ENCODE measurements at regions not wholly inside any gene's neighbourhood (a gene's known extent, or its start where the extent isn't known, plus 50 kb on each side); places are given as distances from the start of the nearest gene placed in this dataset.

GRCh38 chr6:169165561-169166300 lies 87.9 kb downstream of the THBS2 start:
- no peak for DNase-seq

DNA sequence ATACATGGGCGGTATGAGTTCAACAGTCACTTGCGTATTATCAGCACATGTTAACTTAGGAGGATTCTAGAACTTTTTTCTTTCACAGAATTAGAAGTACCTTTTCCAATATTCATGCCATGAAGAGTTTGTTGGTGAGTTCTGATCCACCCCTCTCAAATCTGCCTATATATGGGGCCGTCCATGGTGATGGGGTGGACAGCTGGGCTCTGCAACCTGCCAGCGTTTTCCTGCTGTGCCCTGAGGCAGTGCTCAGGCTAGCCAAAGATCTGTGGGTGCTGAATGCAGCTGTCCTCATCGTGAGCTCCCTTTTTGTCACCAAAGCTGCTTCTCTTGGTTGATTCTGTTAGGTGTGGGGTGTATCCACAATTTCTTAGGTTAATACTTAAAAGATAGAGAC lies 88.7 kb downstream of the THBS2 start:
- DNase-seq = no peak

- DNase-seq = no peak
Observed at GRCh38 chr6:169164451-169164850, 89.2 kb downstream of the THBS2 start.

DNA sequence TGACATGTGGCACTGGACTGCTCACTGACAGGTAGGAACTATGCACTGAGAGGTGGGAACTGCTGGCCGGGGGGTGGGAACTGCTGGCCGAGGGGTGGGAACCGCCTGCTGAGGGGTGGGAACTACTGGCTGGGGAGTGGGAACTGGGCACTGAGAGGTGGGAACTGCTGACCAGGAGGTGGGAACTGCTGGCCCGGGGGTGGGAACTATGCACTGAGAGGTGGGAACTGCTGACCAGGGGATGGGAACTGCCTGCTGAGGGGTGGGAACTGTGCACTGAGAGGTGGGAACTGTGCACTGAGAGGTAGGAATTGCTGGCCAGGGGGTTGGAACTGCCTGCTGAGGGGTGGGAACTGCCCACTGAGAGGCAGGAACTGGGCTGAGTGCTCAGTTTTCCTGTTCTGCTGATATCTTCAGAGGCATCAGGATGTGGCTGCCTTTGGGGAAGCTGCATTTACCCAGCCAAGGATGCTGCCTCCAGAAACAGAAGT lies 90.2 kb downstream of the THBS2 start:
- no peak for DNase-seq

GRCh38 chr6:169162752-169163407 lies 90.8 kb downstream of the THBS2 start:
- DNase-seq = no peak

DNA sequence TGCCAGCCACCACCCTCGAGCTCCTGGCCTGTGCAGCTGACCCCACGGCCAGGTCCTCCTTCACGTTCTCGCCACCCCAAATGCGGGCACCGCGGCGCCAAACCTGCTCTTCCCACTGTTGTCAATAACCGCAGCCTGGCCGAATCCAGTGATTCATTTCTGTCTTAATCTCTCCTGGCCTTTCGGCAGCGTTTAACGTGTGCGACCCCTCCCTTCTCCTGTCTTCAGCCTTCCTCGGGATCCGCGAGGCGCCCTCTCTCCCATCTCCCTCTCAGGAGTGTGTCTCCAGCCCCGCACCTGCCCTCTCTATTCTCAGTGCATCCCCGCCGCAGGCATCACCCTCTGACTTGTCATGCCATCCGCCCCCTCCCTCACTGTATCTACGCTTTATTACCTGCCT lies 91.4 kb downstream of the THBS2 start:
- no peak for DNase-seq

GRCh38 chr6:169161572-169162167 lies 92.0 kb downstream of the THBS2 start:
- no peak for DNase-seq

GRCh38 chr6:169160855-169161560 lies 92.6 kb downstream of the THBS2 start:
- DNase-seq = no peak

GRCh38 chr6:169160091-169160854 lies 93.4 kb downstream of the THBS2 start:
- DNase-seq = no peak

DNA sequence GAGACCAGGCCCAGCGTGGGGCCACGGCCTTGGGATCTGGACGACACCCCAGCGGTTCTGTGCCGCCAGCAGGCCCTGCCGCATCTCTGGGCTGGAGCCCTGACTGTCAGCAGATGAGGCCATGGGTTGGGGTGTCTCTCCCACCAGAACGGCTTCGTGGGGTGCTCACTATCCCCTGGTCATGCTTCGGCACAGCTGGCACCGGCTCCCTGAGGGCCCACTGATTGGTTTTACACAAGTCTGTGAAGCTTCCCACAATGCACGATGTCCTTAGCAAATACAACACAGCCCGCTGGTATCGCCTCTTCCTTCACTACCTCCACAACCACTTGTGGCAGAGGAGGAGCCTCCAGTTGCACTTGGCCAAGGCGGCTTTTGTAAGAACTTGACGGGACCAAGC lies 94.3 kb downstream of the THBS2 start:
- no peak for DNase-seq

DNA sequence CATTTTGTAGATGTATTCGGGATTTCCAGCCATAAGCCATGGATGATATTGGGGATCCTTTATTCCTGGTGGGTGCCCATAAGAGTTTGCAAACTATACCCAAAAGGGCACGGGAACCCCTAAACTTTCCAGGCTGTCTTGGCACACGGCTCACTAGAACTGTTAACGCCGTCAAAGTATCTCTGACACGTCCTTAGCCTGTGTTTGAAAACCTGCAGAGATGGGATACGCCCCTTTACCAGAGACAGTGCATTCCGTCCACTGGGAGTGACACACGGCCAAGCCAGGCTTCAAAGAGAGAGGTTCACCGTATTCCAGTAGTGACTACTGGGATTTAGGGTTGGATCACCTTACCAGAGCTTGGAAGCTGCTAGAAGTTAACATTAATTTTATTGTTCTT lies 95.0 kb downstream of the THBS2 start:
- DNase-seq = no peak

DNA sequence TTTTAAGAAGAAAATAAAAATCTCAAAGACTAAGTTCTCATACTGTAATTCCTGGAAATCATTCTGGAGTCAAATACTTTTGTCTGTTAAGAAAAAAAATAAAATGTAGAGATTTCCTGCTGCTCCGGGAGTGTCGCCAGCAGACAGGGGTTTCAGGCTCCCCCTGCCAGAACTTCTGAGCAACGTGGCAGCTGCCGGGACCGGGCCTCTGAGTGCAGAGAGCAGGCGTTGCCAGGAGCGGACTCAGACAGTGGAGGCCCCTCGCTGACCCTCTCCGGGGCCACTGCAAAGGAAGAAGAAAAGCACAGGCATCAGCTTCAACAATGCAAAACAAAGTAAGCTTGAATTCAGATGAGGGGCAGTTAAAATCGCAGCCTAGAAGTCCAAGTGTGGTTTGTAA lies 95.5 kb downstream of the THBS2 start:
- no peak for DNase-seq

GRCh38 chr6:169157197-169158148 lies 96.2 kb downstream of the THBS2 start:
- DNase-seq = no peak

DNA sequence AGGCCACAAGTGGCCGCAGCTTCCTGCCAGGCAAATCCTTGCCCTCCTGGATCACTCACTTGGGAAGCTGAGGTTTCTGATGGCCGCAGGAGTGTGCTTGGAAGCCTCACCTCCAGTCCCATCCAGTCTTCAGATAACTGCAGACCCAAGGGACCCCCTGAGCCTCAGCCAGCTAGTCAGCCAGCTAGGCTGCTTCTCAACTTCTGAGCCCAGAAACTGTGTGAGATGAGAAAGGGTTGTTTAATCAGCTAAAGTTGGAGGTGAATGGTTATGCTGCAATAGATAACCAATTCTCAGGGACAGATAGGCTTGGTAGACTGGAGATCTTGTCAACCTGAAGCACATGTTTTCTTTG lies 96.9 kb downstream of the THBS2 start:
- no peak for DNase-seq

- DNase-seq = no peak
Observed at GRCh38 chr6:169156108-169156792, 97.4 kb downstream of the THBS2 start.

DNA sequence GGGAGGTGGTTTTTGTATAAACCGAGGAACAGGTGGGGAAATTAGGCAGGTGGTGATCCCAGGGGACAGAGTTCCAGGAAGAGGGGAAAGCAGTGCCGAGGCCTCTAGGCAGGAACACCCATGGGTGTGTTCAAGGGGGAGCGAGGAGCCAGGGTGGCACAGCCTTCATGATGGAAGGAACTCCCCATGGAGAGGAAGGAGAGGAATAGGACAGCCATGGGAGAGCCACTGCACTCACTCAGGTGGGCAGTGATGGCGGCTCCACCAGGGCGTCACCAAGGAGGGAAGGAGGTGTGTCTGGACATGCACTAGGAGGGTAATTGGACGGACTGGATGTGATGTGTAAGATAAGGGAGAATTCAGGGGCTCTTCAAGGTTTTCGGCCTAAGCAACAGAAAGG lies 98.2 kb downstream of the THBS2 start:
- no peak for DNase-seq

- DNase-seq = no peak
Observed at GRCh38 chr6:169153401-169153800, 100.2 kb downstream of the THBS2 start.

DNA sequence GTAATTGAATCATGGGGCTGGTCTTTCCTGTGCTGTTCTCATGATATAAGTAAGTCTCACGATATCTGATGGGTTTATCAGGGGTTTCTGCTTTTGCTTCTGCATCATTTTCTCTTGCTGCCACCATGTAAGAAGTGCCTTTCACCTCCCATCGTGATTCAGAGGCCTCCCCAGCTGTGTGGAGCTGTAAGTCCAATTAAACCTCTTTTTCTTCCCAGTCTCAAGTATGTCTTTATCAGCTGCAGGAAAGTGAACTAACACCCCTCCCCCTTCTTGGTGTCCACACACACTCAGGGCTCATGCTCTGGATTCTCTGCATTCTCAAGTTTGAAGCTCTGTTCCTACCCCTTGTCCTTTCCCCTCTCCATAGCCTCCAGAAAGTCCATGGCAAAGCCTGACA lies 107.1 kb downstream of the THBS2 start:
- DNase-seq = no peak

DNA sequence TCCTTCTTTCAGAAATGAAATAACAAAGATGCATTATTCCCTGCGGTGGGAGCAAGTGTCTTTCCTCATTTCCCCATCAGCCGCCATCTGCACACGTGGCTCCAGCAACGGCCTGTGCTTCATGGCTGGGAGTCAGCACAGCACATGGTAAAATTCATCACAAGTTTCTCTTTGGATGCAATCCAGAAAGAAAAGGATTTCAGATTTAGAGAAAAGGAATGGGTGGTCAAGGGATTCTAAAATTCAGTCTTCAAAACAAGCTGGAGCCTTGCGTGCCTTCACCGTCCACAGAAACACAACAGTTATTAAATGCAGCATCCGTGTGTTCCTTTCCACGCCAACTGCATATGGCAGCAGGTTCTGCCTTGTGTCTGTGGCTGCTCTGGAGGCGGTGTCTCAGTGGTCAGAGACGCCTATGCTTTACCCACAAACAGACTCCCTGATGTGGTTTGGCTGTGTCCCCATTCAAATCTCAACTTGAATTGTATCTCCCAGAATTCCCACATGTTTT lies 107.6 kb downstream of the THBS2 start:
- no peak for DNase-seq

GRCh38 chr6:169145496-169145895 lies 108.2 kb downstream of the THBS2 start:
- DNase-seq = no peak

DNA sequence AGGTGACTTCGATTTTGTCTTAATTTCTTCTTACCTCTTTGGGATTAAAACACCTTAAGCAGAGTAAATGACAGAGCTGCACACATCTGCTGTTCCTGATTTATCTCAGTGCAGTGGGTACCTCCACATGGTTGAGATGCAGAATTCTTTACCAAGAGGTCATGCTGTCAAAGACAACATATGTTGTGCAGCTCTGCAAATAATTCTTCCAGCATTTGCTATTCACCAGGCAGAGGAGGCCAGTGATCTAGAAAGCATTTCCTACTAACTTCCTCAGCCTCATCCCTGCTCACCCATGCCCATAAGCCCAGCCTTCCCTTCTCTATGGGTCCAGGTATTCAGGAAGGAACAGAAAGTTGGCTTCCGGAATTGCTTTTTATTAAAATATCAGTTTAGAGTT lies 109.3 kb downstream of the THBS2 start:
- DNase-seq = no peak

Measured in NCI-H524 (cell line).